Epithelial cell of esophagus (primary cell): ENCODE measurements at regions not wholly inside any gene's neighbourhood (a gene's known extent, or its start where the extent isn't known, plus 50 kb on each side); places are given as distances from the start of the nearest gene placed in this dataset.

ENCODE experiments used
- DNase-seq: peaks from one replicate; pipeline ENCODE4 v3.0.0; 2010; ENCODE audit warnings: low read depth
- H3K4me3 ChIP-seq: 2 replicates; pipeline ENCODE4 v1.5.1; 2011; ENCODE audit warnings: mild to moderate bottlenecking, low read length, control low read depth
- CTCF ChIP-seq: IDR thresholded peaks from 2 replicates; pipeline ENCODE4 v1.5.1; 2011; ENCODE audit warnings: low read depth, mild to moderate bottlenecking, low read length, control low read depth, inconsistent platforms; ENCODE audit not compliant: insufficient read depth; ENCODE audit errors: missing control alignments

GRCh38 chr21:15243406-15243805 is 178.6 kb upstream of the NRIP1 start:
- H3K4me3 ChIP-seq: no peak overlapping the region
- TF ChIP-seq CTCF: no peak
- DNase-seq: no peak

GRCh38 chr21:15247613-15248012 is 182.8 kb upstream of the NRIP1 start:
- peak; percentile 29 for DNase-seq
- no peak overlapping the region for H3K4me3 ChIP-seq
- TF ChIP-seq CTCF: no peak

GRCh38 chr21:15249285-15249993 is 184.6 kb upstream of the NRIP1 start:
- H3K4me3 ChIP-seq: no peak overlapping the region
- TF ChIP-seq CTCF: no peak
- DNase-seq: no peak

- no peak for TF ChIP-seq CTCF
- peak; percentile 68 for DNase-seq
- no peak overlapping the region for H3K4me3 ChIP-seq
Observed at GRCh38 chr21:15250384-15250783, 185.6 kb upstream of the NRIP1 start.

- no peak for TF ChIP-seq CTCF
- H3K4me3 ChIP-seq: no peak overlapping the region
- no peak for DNase-seq
Observed at GRCh38 chr21:15252431-15252830, 187.6 kb upstream of the NRIP1 start.

GRCh38 chr21:15254111-15254510 is 189.3 kb upstream of the NRIP1 start:
- no peak for DNase-seq
- no peak for TF ChIP-seq CTCF
- no peak overlapping the region for H3K4me3 ChIP-seq

- TF ChIP-seq CTCF: no peak
- peak; percentile 26 for DNase-seq
- H3K4me3 ChIP-seq: no peak overlapping the region
Observed at GRCh38 chr21:15255261-15255660, 190.5 kb upstream of the NRIP1 start.
